SK-N-SH treated with all-trans-retinoic acid at 6 μM for 48 hours (cell line): ENCODE measurements at regions not wholly inside any gene's neighbourhood (a gene's known extent, or its start where the extent isn't known, plus 50 kb on each side); places are given as distances from the start of the nearest gene placed in this dataset.

Source experiments
- ATAC-seq: fragments of 200-7000 bp; cut with Tn5 transposase; 3 replicates; pipeline ENCODE4 v1.9.1; 2020; ENCODE audit warnings: mild to moderate bottlenecking, moderate library complexity
- ARNTL ChIP-seq: fragments of 450-650 bp; formaldehyde crosslinking; IDR thresholded peaks from 2 replicates; pipeline ENCODE4 v1.5.0; 2020; ENCODE audit warnings: low read depth, mild to moderate bottlenecking, moderate library complexity, borderline replicate concordance
- BACH2 ChIP-seq: fragments of 250-450 bp; sonication (Bioruptor Pico); IDR thresholded peaks from 2 replicates; pipeline ENCODE4 v1.9.0; 2021; ENCODE audit warnings: mild to moderate bottlenecking, borderline replicate concordance
- ESRRG ChIP-seq: fragments of 250-450 bp; sonication (Bioruptor Pico); IDR thresholded peaks from 2 replicates; pipeline ENCODE4 v1.6.1; 2021; ENCODE audit warnings: mild to moderate bottlenecking
- GLIS3 ChIP-seq: fragments of 250-450 bp; sonication (Bioruptor Pico); IDR thresholded peaks from 2 replicates; pipeline ENCODE4 v1.5.0; 2020; ENCODE audit warnings: mild to moderate bottlenecking, moderate library complexity
- ISL1 ChIP-seq: fragments of 250-450 bp; sonication (Bioruptor Pico); IDR thresholded peaks from 2 replicates; pipeline ENCODE4 v2.1.2; 2022; ENCODE audit warnings: mild to moderate bottlenecking, moderate library complexity
- OSR1 ChIP-seq: fragments of 250-450 bp; sonication (Bioruptor Pico); IDR thresholded peaks from 2 replicates; pipeline ENCODE4 v1.8.0; 2022; ENCODE audit warnings: moderate library complexity, mild to moderate bottlenecking, inconsistent platforms
- PATZ1 ChIP-seq: fragments of 250-450 bp; sonication (Bioruptor Pico); IDR thresholded peaks from 2 replicates; pipeline ENCODE4 v1.8.0; 2020; ENCODE audit warnings: mild to moderate bottlenecking, moderate library complexity, borderline replicate concordance
- POU6F1 ChIP-seq: fragments of 250-450 bp; sonication (Bioruptor Pico); IDR thresholded peaks from 2 replicates; pipeline ENCODE4 v1.8.0; 2021; ENCODE audit warnings: low read depth, mild to moderate bottlenecking, moderate library complexity, borderline replicate concordance
- PPARA ChIP-seq: fragments of 250-450 bp; sonication (Bioruptor Pico); IDR thresholded peaks from 2 replicates; pipeline ENCODE4 v1.5.0; 2020; ENCODE audit warnings: mild to moderate bottlenecking, borderline replicate concordance
- RARB ChIP-seq: fragments of 250-450 bp; sonication (Bioruptor Pico); IDR thresholded peaks from 2 replicates; pipeline ENCODE4 v1.8.0; 2021; ENCODE audit warnings: mild to moderate bottlenecking, moderate library complexity
- SNAI2 ChIP-seq: fragments of 250-450 bp; sonication (Bioruptor Pico); IDR thresholded peaks from 2 replicates; pipeline ENCODE4 v1.5.0; 2020; ENCODE audit warnings: mild to moderate bottlenecking, moderate library complexity
- TCF4 ChIP-seq: fragments of 250-450 bp; sonication (Bioruptor Pico); IDR thresholded peaks from 2 replicates; pipeline ENCODE4 v1.8.0; 2021; ENCODE audit warnings: mild to moderate bottlenecking, moderate library complexity, borderline replicate concordance
- TOX ChIP-seq: fragments of 250-450 bp; sonication (Bioruptor Pico); IDR thresholded peaks from 2 replicates; pipeline ENCODE4 v1.8.0; 2021; ENCODE audit warnings: mild to moderate bottlenecking, moderate library complexity, borderline replicate concordance
- TSHZ2 ChIP-seq: fragments of 250-450 bp; sonication (Bioruptor Pico); IDR thresholded peaks from 2 replicates; pipeline ENCODE4 v1.5.0; 2020; ENCODE audit warnings: mild to moderate bottlenecking, moderate library complexity
- ZC3H10 ChIP-seq: fragments of 250-450 bp; sonication (Bioruptor Pico); IDR thresholded peaks from 2 replicates; pipeline ENCODE4 v1.5.1; 2021; ENCODE audit warnings: mild to moderate bottlenecking, moderate library complexity
- ZFP3 ChIP-seq: fragments of 250-450 bp; sonication (Bioruptor Pico); IDR thresholded peaks from 2 replicates; pipeline ENCODE4 v1.5.0; 2020; ENCODE audit warnings: mild to moderate bottlenecking, moderate library complexity
- ZFP30 ChIP-seq: fragments of 450-650 bp; formaldehyde crosslinking; IDR thresholded peaks from 2 replicates; pipeline ENCODE4 v1.5.0; 2022; ENCODE audit warnings: mild to moderate bottlenecking, moderate library complexity
- ZNF565 ChIP-seq: fragments of 450-650 bp; formaldehyde crosslinking; conservative IDR thresholded peaks from 2 replicates; pipeline ENCODE4 v1.5.0; 2020; ENCODE audit warnings: low read depth, mild to moderate bottlenecking, moderate library complexity
- ZNF70 ChIP-seq: fragments of 450-650 bp; formaldehyde crosslinking; IDR thresholded peaks from 2 replicates; pipeline ENCODE4 v1.5.0; 2020; ENCODE audit warnings: mild to moderate bottlenecking, moderate library complexity
- ZNF8 ChIP-seq: fragments of 450-650 bp; formaldehyde crosslinking; IDR thresholded peaks from 2 replicates; pipeline ENCODE4 v1.5.0; 2020; ENCODE audit warnings: mild to moderate bottlenecking, moderate library complexity

- TF ChIP-seq TCF4 (CRISPR knock-in tag) (no peak), ZNF8 (CRISPR knock-in tag) (0 out of 2 replicates have a peak, but pooled peaks have one; percentile 9), PATZ1 (CRISPR knock-in tag) (no peak), ARNTL (CRISPR knock-in tag) (no peak)
- no peak for ATAC-seq
Observed at GRCh38 chr17:15884731-15885130, 60.2 kb upstream of the ADORA2B start.

- no peak for ATAC-seq
- TF ChIP-seq GLIS3 (CRISPR knock-in tag) (no peak), SNAI2 (CRISPR knock-in tag) (no peak), ZFP3 (CRISPR knock-in tag) (no peak)
- TF ChIP-seq, all 23 proteins: peak for 0
Observed at GRCh38 chr17:15885770-15886169, 59.2 kb upstream of the ADORA2B start.

- no peak for TF ChIP-seq ZNF565 (CRISPR knock-in tag)
- no peak for TF ChIP-seq TOX (CRISPR knock-in tag)
- no peak for ATAC-seq
Observed at GRCh38 chr17:15886221-15886620, 58.7 kb upstream of the ADORA2B start.

GRCh38 chr17:15886804-15887203 is 58.1 kb upstream of the ADORA2B start:
- no peak for ATAC-seq
- TF ChIP-seq ZFP30 (CRISPR knock-in tag) (no peak), ZNF8 (CRISPR knock-in tag) (no peak), TOX (CRISPR knock-in tag) (no peak), SNAI2 (CRISPR knock-in tag) (no peak), GLIS3 (CRISPR knock-in tag) (no peak), ESRRG (CRISPR knock-in tag) (no peak), ISL1 (CRISPR knock-in tag) (no peak)

GRCh38 chr17:15888436-15888835 is 56.5 kb upstream of the ADORA2B start:
- TF ChIP-seq TSHZ2 (no peak), ZNF8 (CRISPR knock-in tag) (no peak), ESRRG (CRISPR knock-in tag) (no peak), ZFP3 (CRISPR knock-in tag) (no peak), OSR1 (CRISPR knock-in tag) (no peak), BACH2 (CRISPR knock-in tag) (no peak), RARB (CRISPR knock-in tag) (no peak), ZNF70 (CRISPR knock-in tag) (no peak), ZC3H10 (CRISPR knock-in tag) (no peak), ZFP30 (CRISPR knock-in tag) (no peak), TOX (CRISPR knock-in tag) (no peak), PPARA (CRISPR knock-in tag) (no peak), TCF4 (CRISPR knock-in tag) (no peak), ZNF565 (CRISPR knock-in tag) (no peak), PATZ1 (CRISPR knock-in tag) (no peak), POU6F1 (CRISPR knock-in tag) (no peak)
- no peak for ATAC-seq
